ENCODE measurements at regions not wholly inside any gene's neighbourhood (a gene's known extent, or its start where the extent isn't known, plus 50 kb on each side); places are given as distances from the start of the nearest gene placed in this dataset.
A peak's percentile ranks its signal among the peaks of the same experiment; 100 is the strongest.
"Not testable (repeated sequence)": the region's sequence is repeated elsewhere in the genome, so short reads cannot be mapped to it uniquely, and the experiment has no call there.

GRCh38 chr1:203559523-203559922 lies 65.6 kb downstream of the OPTC start:
- intact Hi-C loops (cut with DNase I): loop anchor here (5.0 kb wide), 3 partner anchors 52 to 133 kb away; partner anchors contain the start of gene ATP2B4
- TF ChIP-seq POLR2AphosphoS5 (IDR thresholded peaks at IDR 0.05; ENCODE audit: insufficient read depth in 1 of 2, low read depth in 1 of 2): no peak
- no peak for TF ChIP-seq CTCF (IDR thresholded peaks at IDR 0.05)
- no peak for TF ChIP-seq POLR2A (IDR thresholded peaks at IDR 0.05)
- H3K4me3 ChIP-seq: no peak overlapping the region
- peak overlapping the region; percentile 91 for H3K27ac ChIP-seq
- H3K4me1 ChIP-seq: peaks cover 49% of the 10 kb centered on the region
- DNase-seq (ENCODE audit: extremely low spot score in 2 of 2): no peak
- no peaks in the 10 kb centered on the region for H3K36me3 ChIP-seq
- no peaks in the 10 kb centered on the region for H3K9me3 ChIP-seq
- no peaks in the 10 kb centered on the region for H3K27me3 ChIP-seq

DNA sequence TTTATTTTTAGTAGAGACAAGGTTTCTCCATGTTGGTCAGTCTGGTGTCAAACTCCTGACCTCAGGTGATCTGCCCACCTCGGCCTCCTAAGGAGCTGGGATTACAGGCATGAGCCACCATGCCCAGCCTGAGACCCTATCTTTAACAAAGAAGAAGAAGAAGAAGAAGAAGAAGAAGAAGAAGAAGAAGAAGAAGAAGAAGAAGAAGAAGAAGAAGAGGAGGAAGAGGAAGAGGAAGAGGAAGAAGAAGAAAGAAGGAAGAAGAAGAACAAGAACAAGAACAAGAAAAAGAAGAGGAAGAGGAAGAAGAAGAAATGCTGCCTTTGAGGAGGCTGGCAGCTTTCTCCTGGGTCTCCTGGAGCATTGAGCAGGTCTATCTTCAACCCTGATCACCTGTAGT lies 64.9 kb upstream of the ATP2B4 start:
- H3K27me3 ChIP-seq; H3K4me3 ChIP-seq; H3K36me3 ChIP-seq; H3K9me3 ChIP-seq; H3K27ac ChIP-seq; intact Hi-C loops (cut with DNase I); DNase-seq (ENCODE audit: extremely low spot score in 2 of 2): not testable (repeated sequence)
- peaks cover 26% of the 10 kb centered on the region for H3K4me1 ChIP-seq

DNA sequence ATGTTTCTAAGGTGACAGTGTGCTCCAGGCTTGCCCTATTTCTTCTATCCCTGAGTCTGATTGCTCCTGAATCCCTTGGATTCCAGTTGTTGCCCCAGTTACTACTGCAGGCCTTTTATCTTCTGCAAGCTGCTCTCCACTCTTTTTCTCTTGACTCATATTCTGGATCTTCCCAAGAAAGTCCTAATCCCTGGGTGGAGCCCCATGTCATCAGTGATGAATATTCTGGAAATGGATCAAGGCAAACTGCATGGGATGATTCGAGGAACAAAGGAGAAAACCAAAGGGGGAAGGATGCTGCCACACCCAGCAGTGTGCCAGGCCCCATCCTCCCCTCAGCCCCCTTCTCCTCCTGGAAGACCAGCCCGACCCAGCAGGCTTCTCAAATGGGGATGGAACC lies 63.3 kb upstream of the ATP2B4 start:
- no peak for TF ChIP-seq POLR2AphosphoS5 (IDR thresholded peaks at IDR 0.05; ENCODE audit: insufficient read depth in 1 of 2, low read depth in 1 of 2)
- TF ChIP-seq CTCF (IDR thresholded peaks at IDR 0.05): no peak
- no peak for TF ChIP-seq POLR2A (IDR thresholded peaks at IDR 0.05)
- H3K27ac ChIP-seq: no peak overlapping the region
- intact Hi-C loops (cut with DNase I): no loop called here

DNA sequence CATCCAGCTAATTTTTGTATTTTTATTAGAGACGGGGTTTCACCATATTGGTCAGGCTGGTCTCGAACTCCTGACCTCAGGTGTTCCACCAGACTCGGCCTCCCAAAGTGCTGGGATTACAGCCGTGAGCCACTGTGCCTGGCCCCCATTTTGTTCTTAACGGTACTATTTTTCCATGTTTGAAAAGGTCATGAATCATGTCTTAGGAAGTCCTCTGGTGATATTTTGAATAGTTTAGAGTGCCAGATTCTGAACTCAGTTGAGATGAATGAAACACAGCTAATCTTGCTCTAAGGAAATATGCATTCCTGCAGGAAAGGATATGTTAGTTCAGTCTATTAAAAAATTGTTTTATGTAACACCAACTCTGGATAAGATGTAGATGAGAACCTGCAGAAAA lies 62.6 kb upstream of the ATP2B4 start:
- Histone ChIP-seq H3K4me1 (peaks cover 6% of the 10 kb centered on the region), H3K27ac (no peak overlapping the region), H3K27me3 (no peaks in the 10 kb centered on the region), H3K4me3 (no peak overlapping the region), H3K36me3 (no peaks in the 10 kb centered on the region), H3K9me3 (no peaks in the 10 kb centered on the region)
- intact Hi-C loops (cut with DNase I): no loop called here
- no peak for TF ChIP-seq CTCF (IDR thresholded peaks at IDR 0.05)
- TF ChIP-seq POLR2A (IDR thresholded peaks at IDR 0.05): no peak
- no peak for TF ChIP-seq POLR2AphosphoS5 (IDR thresholded peaks at IDR 0.05; ENCODE audit: insufficient read depth in 1 of 2, low read depth in 1 of 2)
- DNase-seq (ENCODE audit: extremely low spot score in 2 of 2): no peak

More for the DNA sequence above, 63.3 kb upstream of the ATP2B4 start:
- H3K4me3 ChIP-seq: no peak overlapping the region
- DNase-seq (ENCODE audit: extremely low spot score in 2 of 2): no peak
- no peaks in the 10 kb centered on the region for H3K36me3 ChIP-seq
- H3K27me3 ChIP-seq: no peaks in the 10 kb centered on the region
- H3K9me3 ChIP-seq: no peaks in the 10 kb centered on the region
- H3K4me1 ChIP-seq: peaks cover 13% of the 10 kb centered on the region

- H3K27me3 ChIP-seq: no peaks in the 10 kb centered on the region
- intact Hi-C loops (cut with DNase I): no loop called here
- H3K4me1 ChIP-seq: no peaks in the 10 kb centered on the region
- no peak overlapping the region for H3K4me3 ChIP-seq
- no peaks in the 10 kb centered on the region for H3K9me3 ChIP-seq
- TF ChIP-seq POLR2A (IDR thresholded peaks at IDR 0.05): no peak
- TF ChIP-seq POLR2AphosphoS5 (IDR thresholded peaks at IDR 0.05; ENCODE audit: insufficient read depth in 1 of 2, low read depth in 1 of 2): no peak
- no peak for TF ChIP-seq CTCF (IDR thresholded peaks at IDR 0.05)
- DNase-seq (ENCODE audit: extremely low spot score in 2 of 2): no peak
- H3K27ac ChIP-seq: no peak overlapping the region
- H3K36me3 ChIP-seq: no peaks in the 10 kb centered on the region
Measured at GRCh38 chr1:203565049-203565448, 61.6 kb upstream of the ATP2B4 start.

DNA sequence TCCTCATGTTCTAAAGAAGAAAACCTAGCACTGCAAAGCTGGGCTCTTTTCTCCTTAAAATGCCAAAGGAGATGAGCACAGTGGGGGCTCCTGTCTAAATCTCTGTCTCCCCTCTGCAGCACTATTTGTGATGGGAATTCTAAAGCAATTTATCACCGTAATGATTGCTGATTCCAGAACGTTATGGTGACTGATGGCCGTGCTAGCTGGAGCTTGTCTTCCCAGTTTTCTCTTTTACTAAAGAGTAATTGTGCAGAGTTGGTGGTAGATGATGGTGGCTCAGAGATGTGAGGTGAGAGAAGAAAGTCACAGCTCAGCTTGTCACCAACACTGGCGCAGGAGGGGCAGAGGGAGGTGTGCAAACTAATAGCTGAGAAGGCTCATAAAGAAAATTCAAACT lies 60.7 kb upstream of the ATP2B4 start:
- Histone ChIP-seq H3K27ac (no peak overlapping the region), H3K27me3 (no peaks in the 10 kb centered on the region), H3K4me3 (no peak overlapping the region), H3K9me3 (no peaks in the 10 kb centered on the region), H3K36me3 (no peaks in the 10 kb centered on the region), H3K4me1 (no peaks in the 10 kb centered on the region)
- intact Hi-C loops (cut with DNase I): no loop called here
- no peak for DNase-seq (ENCODE audit: extremely low spot score in 2 of 2)
- TF ChIP-seq POLR2A (IDR thresholded peaks at IDR 0.05): no peak
- TF ChIP-seq CTCF (IDR thresholded peaks at IDR 0.05): no peak
- no peak for TF ChIP-seq POLR2AphosphoS5 (IDR thresholded peaks at IDR 0.05; ENCODE audit: insufficient read depth in 1 of 2, low read depth in 1 of 2)

DNA sequence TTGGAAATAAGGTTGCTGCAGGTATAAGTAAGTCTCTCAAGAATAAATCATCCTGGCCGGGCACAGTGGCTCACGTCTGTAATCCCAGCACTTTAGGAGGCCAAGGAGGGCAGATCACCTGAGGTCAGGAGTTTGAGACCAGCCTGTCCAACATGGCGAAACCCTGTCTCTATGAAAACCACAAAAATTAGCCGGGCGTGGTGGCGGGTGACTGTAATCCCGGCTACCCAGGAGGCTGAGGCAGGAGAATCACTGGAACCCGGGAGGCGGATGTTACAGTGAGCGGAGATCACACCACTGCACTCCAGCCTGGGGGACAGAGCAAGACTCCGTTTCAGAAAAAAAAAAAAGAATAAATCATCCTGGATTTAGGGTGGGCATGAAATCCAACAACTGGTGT lies 59.7 kb upstream of the ATP2B4 start:
- not testable (repeated sequence) for H3K9me3 ChIP-seq, H3K27ac ChIP-seq

More for the DNA sequence above, 59.7 kb upstream of the ATP2B4 start:
- H3K36me3 ChIP-seq; intact Hi-C loops (cut with DNase I); H3K4me3 ChIP-seq; H3K27me3 ChIP-seq; H3K4me1 ChIP-seq; DNase-seq (ENCODE audit: extremely low spot score in 2 of 2): not testable (repeated sequence)
